Right lobe of liver (tissue), 6 donors: ENCODE measurements at regions not wholly inside any gene's neighbourhood (a gene's known extent, or its start where the extent isn't known, plus 50 kb on each side); places are given as distances from the start of the nearest gene placed in this dataset.

Source experiments
- ATAC-seq, 4 donors: fragments of 200-7000 bp; cut with Tn5 transposase; one replicate each; pipeline ENCODE4 v1.9.1; 2020; ENCODE audit warnings: mild to moderate bottlenecking in 4 of 4, moderate library complexity in 4 of 4
- DNase-seq, 3 donors: peaks; one replicate each; pipeline ENCODE4 v3.0.0-alpha.2; 2020
- H3K27ac ChIP-seq, 3 donors: fragments of 200-600 bp; one replicate each; pipeline ENCODE4 v1.8.0; 2022
- H3K27me3 ChIP-seq, 2 donors: fragments of 200-600 bp; one replicate each; pipeline ENCODE4 v1.8.0; 2022
- H3K36me3 ChIP-seq, 4 donors: fragments of 200-600 bp; sonication (generic) in 1 of 4; one replicate each; pipeline versions ENCODE4 v1.5.1 to v1.8.0; 2017 to 2022; ENCODE audit warnings: control low read depth in 1 of 4
- H3K4me1 ChIP-seq, 4 donors: fragments of 200-600 bp; sonication (generic) in 1 of 4; one replicate each; pipeline versions ENCODE4 v1.5.1 to v1.8.0; 2017 to 2022; ENCODE audit warnings: control low read depth in 1 of 4
- H3K4me3 ChIP-seq, 3 donors: fragments of 200-600 bp; one replicate each; pipeline ENCODE4 v1.8.0; 2022
- H3K9me3 ChIP-seq, 4 donors: fragments of 200-600 bp; sonication (generic) in 1 of 4; one replicate each; pipeline versions ENCODE4 v1.5.1 to v1.8.0; 2017 to 2022; ENCODE audit warnings: control low read depth in 1 of 4
- POLR2A ChIP-seq: fragments of 450-650 bp; IDR thresholded peaks from one replicate; pipeline ENCODE4 v1.6.1; 2017; ENCODE audit warnings: antibody characterized with exemption, mild to moderate bottlenecking
- WGBS: methylation state at CpG from one replicate; pipeline ENCODE4 v1.1.6; 2018; ENCODE audit warnings: low coverage, low lambda C conversion rate; ENCODE audit not compliant: insufficient coverage; ENCODE audit errors: missing lambda C conversion rate; 5-methylcytosine and 5-hydroxymethylcytosine counted together
- intact Hi-C, 2 donors: fragments of 100-400 bp; cut with DNase I; formaldehyde crosslinking; loops; one replicate each; pipeline versions ENCODE4 v1.11.2 to v1.14.1; 2022
- TF ChIP-seq, protein P1 (sequence below), 4 donors: fragments of 200-600 bp in 3 of 4; fragments of 450-650 bp in 1 of 4; IDR thresholded peaks; one replicate each; pipeline versions ENCODE4 v1.5.1 to v1.8.0; 2016 to 2022; ENCODE audit warnings: antibody characterized with exemption in 4 of 4, mild to moderate bottlenecking in 2 of 4
- donor health status: DM: no; HTN: yes; CAD: no.
- donor health status: DM: no; HTN: no; CAD: no.
- donor health status: DM: no; HTN: no; CAD: no.
- donor health status: DM: no; HTN: yes; CAD: no.
- donor health status: DM: no; HTN: yes; CAD: no.

DNA sequence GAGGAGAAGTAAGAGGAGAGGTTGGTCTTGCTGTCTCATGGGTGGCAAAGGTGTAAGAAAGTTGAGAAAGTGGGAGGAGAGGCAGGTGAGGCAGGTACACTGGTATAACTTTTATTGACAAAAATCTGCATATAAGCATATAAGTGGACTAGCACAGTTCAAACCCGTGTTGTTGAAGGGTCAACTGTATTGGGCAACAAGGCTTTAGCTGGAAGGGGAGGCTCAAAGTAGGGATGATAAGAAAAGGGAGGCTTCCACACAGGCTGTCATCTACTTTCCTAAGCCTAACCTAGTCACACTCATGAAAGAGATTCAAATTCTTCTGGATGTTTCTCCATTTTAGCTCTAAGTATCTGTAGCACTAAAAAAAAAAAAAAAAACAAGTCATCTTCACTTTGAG, 188.1 kb upstream of the SEMA6D start:
- ATAC-seq (no peak), DNase-seq (no peak)
- no peak overlapping the region for H3K4me3 ChIP-seq
- no peaks in the 10 kb centered on the region for H3K36me3 ChIP-seq
- 30% methylated on average over 1 of the region's 1 CpG for WGBS
- TF ChIP-seq, protein P1, sequence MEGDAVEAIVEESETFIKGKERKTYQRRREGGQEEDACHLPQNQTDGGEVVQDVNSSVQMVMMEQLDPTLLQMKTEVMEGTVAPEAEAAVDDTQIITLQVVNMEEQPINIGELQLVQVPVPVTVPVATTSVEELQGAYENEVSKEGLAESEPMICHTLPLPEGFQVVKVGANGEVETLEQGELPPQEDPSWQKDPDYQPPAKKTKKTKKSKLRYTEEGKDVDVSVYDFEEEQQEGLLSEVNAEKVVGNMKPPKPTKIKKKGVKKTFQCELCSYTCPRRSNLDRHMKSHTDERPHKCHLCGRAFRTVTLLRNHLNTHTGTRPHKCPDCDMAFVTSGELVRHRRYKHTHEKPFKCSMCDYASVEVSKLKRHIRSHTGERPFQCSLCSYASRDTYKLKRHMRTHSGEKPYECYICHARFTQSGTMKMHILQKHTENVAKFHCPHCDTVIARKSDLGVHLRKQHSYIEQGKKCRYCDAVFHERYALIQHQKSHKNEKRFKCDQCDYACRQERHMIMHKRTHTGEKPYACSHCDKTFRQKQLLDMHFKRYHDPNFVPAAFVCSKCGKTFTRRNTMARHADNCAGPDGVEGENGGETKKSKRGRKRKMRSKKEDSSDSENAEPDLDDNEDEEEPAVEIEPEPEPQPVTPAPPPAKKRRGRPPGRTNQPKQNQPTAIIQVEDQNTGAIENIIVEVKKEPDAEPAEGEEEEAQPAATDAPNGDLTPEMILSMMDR (IDR thresholded peaks at IDR 0.05) = no peak
- no peak for TF ChIP-seq POLR2A
- no peaks in the 10 kb centered on the region for H3K9me3 ChIP-seq
- no peaks in the 10 kb centered on the region for H3K4me1 ChIP-seq
- no peaks in the 10 kb centered on the region for H3K27me3 ChIP-seq
- H3K27ac ChIP-seq = no peak overlapping the region
- intact Hi-C loops = no loop called here

DNA sequence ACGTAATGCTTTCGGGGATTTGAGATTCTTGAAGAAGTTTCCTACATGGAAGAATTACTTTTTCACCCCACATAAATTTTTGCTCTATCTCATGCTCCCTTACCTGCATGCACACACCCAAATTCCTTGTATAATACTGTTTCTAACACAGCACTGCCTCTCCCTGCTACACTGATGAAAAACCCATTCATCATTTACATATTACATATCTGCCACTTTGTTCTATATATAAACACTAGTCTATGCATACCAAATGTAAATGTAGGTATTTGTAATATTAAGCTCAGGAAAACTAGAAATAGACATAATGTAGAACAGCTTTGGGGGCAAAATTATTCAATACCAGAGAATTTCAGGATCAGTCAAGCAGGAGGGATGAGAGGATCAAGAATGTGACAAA, 182.6 kb upstream of the SEMA6D start:
- no peak for ATAC-seq

DNA sequence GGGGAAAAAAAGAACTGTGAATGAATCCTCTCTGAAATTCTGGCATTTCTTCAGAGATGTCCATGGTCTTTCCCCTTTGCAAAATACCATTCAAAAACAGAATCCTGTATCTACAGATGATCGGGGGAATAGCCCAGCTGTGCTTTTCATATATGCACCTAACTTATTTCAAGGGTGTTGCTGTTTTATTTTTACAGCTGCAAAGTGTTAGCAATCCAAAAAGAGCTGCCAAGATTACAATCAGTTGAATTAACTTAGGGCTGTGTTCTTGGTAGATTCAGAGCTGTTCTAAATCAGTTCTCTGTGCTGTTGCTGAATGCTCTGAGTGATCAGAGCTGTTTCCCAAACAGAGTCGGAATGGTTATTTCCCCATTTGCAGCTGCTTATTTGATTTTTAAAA, 175.7 kb upstream of the SEMA6D start:
- Histone ChIP-seq H3K36me3 (no peaks in the 10 kb centered on the region), H3K9me3 (no peaks in the 10 kb centered on the region), H3K27ac (no peak overlapping the region), H3K4me1 (no peaks in the 10 kb centered on the region), H3K27me3 (no peaks in the 10 kb centered on the region), H3K4me3 (no peak overlapping the region)
- TF ChIP-seq, protein P1 (IDR thresholded peaks at IDR 0.05) = no peak
- TF ChIP-seq POLR2A = no peak
- DNase-seq (no peak), ATAC-seq (no peak)
- intact Hi-C loops = no loop called here
- 45% methylated on average over 2 of the region's 2 CpGs for WGBS

More for the DNA sequence above, 182.6 kb upstream of the SEMA6D start:
- Histone ChIP-seq H3K4me3 (no peak overlapping the region), H3K9me3 (no peaks in the 10 kb centered on the region), H3K27me3 (no peaks in the 10 kb centered on the region), H3K4me1 (no peaks in the 10 kb centered on the region), H3K36me3 (no peaks in the 10 kb centered on the region), H3K27ac (no peak overlapping the region)
- 80% methylated on average over 2 of the region's 2 CpGs for WGBS
- TF ChIP-seq, protein P1 (IDR thresholded peaks at IDR 0.05) = no peak
- no peak for TF ChIP-seq POLR2A
- intact Hi-C loops = no loop called here
- DNase-seq = no peak

DNA sequence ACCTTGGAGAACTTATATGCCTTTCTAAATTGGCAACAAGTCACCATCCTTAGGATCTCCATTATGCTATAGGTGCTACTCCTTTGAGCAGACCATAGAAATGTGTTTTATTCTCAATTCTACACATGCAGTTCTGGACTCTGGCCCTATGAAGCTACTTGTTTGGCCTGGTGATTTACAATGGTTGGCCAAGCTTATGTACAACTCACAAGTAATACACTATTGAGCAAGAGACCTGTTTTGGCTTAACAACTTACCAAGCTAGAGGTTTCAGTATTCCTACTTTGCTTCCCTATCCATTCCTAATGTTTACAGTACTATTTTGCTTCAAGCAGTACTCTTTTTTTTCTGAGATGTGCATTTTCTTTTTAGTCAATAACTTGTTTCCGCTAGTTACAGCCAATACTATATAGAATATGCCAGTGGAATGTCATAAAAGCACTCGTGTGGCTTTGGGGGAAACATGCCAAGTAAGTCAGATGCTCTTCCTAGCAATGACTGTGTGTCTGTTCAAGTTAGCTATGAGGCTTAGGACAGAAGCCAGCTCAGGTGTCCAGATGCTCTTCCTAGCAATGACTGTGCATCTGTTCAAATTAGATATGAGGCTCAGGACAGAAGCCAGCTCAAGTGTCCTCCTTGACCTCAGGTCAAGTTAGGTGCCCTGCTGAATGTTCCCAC, 174.9 kb upstream of the SEMA6D start:
- no peak overlapping the region for H3K4me3 ChIP-seq
- DNase-seq = no peak
- no peaks in the 10 kb centered on the region for H3K27me3 ChIP-seq
- intact Hi-C loops = no loop called here
- H3K4me1 ChIP-seq = no peaks in the 10 kb centered on the region
- no peaks in the 10 kb centered on the region for H3K9me3 ChIP-seq
- TF ChIP-seq POLR2A = no peak
- TF ChIP-seq, protein P1 (IDR thresholded peaks at IDR 0.05) = no peak
- 46% methylated on average over 2 of the region's 2 CpGs for WGBS
- H3K27ac ChIP-seq = no peak overlapping the region
- no peaks in the 10 kb centered on the region for H3K36me3 ChIP-seq
- ATAC-seq = no peak

DNA sequence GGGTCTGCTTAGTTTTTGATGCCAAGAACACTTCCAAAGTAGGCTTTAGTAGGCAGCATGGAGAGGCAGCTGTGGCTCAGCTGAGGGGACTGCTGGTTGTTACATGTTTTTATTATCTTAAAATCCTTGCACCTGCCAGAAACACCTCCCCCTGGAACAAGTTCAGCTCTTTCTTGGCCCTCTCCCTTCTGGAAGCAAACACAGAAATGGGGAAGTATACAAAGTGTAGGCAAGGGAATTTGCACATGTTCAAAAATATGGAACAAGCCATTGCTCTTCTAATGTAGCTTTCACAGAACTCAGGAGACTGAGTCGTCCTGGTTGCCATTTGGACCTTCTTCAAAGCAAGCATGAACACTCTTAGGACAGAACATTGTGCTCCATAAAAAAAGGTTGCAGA, 169.1 kb upstream of the SEMA6D start:
- WGBS = 44% methylated on average over 1 of the region's 1 CpG
- Histone ChIP-seq H3K27me3 (no peaks in the 10 kb centered on the region), H3K36me3 (no peaks in the 10 kb centered on the region), H3K4me1 (no peaks in the 10 kb centered on the region), H3K9me3 (no peaks in the 10 kb centered on the region), H3K4me3 (no peak overlapping the region), H3K27ac (no peak overlapping the region)
- TF ChIP-seq POLR2A = no peak
- ATAC-seq (no peak), DNase-seq (no peak)
- intact Hi-C loops = no loop called here
